GM21529 (cell line): ENCODE measurements at regions not wholly inside any gene's neighbourhood (a gene's known extent, or its start where the extent isn't known, plus 50 kb on each side); places are given as distances from the start of the nearest gene placed in this dataset.

ENCODE experiments used
- ATAC-seq: cut with Tn5 transposase; IDR thresholded peaks from one replicate; pipeline ENCODE4 v1.9.1; 2021; ENCODE audit not compliant: unreplicated experiment

- no peak for ATAC-seq
Measured at GRCh38 chr13:78239714-78240113, 321.1 kb upstream of the EDNRB start.

GRCh38 chr13:78238911-78239310, 320.3 kb upstream of the EDNRB start:
- ATAC-seq = no peak

DNA sequence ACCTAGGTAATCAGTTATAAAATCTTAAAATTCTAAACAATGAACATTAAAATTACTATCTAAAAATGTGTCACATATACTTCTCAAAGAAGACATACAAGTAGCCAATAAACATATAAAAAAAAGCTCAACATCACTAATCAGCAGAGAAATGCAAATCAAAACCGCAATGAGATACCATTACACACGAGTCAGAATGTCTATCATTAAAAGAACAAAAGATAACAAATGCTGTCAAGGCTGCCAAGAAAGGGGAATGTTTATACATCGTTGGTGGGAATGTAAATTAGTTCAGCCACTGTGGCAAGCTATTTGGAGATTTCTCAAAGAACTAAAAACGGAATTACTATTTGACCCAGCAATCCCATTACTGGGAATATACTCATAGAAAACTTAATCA, 310.3 kb upstream of the EDNRB start:
- no peak for ATAC-seq

DNA sequence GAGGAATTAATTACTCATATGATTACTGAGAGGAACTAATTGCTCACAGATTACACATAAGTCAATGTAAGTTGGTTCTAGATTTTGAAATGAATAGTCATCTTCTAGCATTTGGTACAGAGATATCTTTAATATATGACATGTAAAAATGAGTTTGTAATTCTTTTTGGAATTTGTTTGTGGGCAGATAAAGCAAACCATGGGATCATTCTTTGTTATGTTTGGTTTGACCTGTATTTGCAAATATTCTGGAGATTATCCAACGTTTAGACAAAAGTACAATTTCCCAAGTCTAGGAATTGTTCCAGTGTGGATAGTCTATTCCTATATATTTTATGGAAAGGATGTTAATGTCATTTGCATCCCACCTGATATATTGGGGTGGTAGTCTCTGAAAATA, 309.6 kb upstream of the EDNRB start:
- no peak for ATAC-seq

GRCh38 chr13:78227709-78228108, 309.1 kb upstream of the EDNRB start:
- no peak for ATAC-seq

- ATAC-seq = no peak
Measured at GRCh38 chr13:78215458-78216108, 297.0 kb upstream of the EDNRB start.

GRCh38 chr13:78201411-78201810, 282.8 kb upstream of the EDNRB start:
- peak; percentile 72 for ATAC-seq

DNA sequence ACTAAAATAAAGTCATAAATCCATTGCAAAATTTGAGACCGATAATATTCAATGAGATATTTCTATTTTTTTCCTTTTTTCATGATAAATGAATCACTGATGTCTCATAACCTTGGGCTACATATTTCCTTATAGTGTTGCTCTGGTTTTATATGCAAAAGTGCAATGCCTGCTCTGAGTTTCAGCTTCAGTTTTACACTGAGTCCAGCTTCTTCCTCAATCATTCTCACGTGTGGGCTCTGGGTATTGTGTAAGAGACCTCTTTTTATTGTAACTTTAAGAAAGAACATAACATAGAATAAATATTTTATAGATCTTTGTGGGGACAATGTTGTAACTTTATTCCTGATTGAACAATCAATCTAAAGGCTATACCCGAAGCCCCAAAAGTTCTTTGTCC, 280.2 kb upstream of the EDNRB start:
- ATAC-seq = no peak

DNA sequence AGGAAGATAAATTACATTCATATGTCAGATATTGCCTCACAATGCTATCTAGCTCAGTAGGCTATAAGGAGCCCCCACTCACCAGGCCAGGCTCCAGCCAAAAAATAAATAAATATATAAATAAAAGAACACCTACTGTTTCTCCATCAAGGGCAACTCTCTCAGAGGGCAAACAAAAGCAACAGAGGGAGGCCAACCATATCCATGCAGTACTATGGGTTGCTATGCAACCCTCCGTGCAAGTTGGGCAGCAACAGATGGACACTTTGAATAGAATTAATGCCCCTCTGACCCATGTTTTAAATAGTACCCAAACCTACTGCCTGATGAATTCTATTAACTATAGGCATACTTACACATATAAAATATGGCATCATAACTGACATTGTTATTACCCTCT, 279.8 kb upstream of the EDNRB start:
- no peak for ATAC-seq

- ATAC-seq = no peak
Measured at GRCh38 chr13:78197231-78197630, 278.6 kb upstream of the EDNRB start.

- ATAC-seq = no peak
Measured at GRCh38 chr13:78194904-78195639, 276.4 kb upstream of the EDNRB start.

GRCh38 chr13:78193846-78194245, 275.2 kb upstream of the EDNRB start:
- ATAC-seq = peak; percentile 49

GRCh38 chr13:78192716-78193115, 274.1 kb upstream of the EDNRB start:
- ATAC-seq = no peak

DNA sequence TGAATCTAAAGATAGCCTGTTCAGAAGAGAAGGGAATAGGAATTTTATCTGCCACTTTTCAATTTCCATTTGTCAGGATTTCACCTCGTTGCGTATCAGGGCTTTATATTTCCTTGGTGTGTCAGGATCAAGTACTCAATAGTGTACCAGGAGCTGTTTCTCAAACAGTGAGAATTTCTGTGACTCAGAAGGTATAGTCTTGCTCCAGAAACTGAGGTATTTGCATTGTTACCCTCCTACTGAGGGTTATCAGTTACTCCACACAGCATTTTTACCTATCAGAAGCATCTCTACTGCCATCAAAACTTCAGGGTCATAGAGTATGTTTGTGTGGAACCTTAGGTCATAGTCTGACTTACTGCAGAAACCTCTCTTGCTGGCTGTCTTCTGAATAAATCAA, 271.7 kb upstream of the EDNRB start:
- ATAC-seq = no peak

GRCh38 chr13:78187781-78188180, 269.1 kb upstream of the EDNRB start:
- ATAC-seq = no peak

GRCh38 chr13:78185700-78186099, 267.1 kb upstream of the EDNRB start:
- peak; percentile 59 for ATAC-seq

- no peak for ATAC-seq
Measured at GRCh38 chr13:78183732-78184131, 265.1 kb upstream of the EDNRB start.

GRCh38 chr13:78182813-78183212, 264.2 kb upstream of the EDNRB start:
- no peak for ATAC-seq

DNA sequence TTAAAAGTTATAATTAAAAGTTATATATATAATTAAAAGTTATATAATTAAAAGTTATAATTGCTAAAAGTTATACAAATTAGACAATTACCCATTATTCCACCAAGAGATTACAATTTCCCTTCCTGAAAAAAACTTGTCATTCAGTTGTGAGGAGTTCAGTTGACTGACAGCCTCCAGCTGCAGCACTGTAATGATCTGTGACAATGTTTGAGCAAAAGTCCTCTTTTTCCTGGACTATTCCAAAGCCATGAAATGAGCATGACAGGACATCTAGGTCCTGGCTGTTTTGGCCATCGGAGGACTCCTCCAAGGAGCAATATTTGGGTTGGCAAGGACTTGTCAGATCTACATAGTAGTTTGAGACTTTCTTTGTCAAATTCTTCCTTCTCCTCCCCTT, 258.7 kb upstream of the EDNRB start:
- no peak for ATAC-seq

- no peak for ATAC-seq
Measured at GRCh38 chr13:78176880-78177279, 258.2 kb upstream of the EDNRB start.

DNA sequence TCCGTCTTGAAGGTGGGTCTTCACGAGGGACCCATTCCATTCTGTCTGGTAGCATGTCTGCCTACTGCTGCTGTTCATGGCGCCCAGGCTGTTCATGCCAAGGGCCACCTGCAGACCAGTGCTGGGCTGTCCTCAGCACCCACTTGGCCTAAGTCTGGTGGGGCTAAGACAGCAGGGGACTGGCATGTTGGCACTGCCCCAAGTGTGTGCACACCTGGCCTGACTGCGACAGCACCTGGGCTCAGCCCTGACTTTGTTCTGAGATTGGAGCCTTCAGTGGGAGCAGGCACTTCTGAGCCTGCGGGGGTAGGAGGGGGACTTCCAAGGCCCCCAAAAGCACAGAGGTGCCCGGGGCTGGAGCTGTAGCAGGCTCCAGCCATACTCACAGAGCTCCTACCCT, 250.8 kb upstream of the EDNRB start:
- ATAC-seq = no peak

GRCh38 chr13:78168981-78169380, 250.3 kb upstream of the EDNRB start:
- no peak for ATAC-seq

DNA sequence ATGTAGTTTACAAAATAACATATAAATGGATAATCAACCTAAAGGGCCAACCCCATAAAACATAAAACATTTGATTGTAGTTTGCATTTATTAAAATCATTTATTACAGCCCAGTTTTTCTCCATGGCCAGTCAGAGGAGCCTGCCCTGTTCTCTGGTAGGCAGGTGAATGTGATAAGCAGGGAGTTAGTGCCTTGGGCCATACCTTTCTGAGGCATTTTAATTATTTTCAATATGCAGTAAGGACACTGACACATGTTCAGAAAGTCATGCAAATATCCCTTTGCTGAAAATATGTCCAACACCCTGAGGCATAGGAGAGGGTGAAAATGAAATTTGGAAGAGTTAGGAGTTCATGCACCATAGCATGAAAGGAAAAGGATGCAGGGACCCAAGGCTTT, 242.6 kb upstream of the EDNRB start:
- peak; percentile 31 for ATAC-seq
